Uterus (tissue), 3 donors: ENCODE measurements at regions not wholly inside any gene's neighbourhood (a gene's known extent, or its start where the extent isn't known, plus 50 kb on each side); places are given as distances from the start of the nearest gene placed in this dataset.

ENCODE experiments used
- DNase-seq, 2 donors: peaks; one replicate each; pipeline ENCODE4 v3.0.0-alpha.2; 2019 to 2020
- H3K27ac ChIP-seq, 2 donors: fragments of 200-600 bp; sonication (generic); 1 replicate in 1 of 2; 2 replicates in 1 of 2; pipeline ENCODE4 v1.5.1; 2016 to 2018
- H3K27me3 ChIP-seq, 2 donors: fragments of 200-600 bp; sonication (generic); one replicate each; pipeline ENCODE4 v1.5.1; 2018 to 2019; ENCODE audit warnings: control low read depth in 1 of 2
- H3K36me3 ChIP-seq, 2 donors: fragments of 200-600 bp; sonication (generic); one replicate each; pipeline ENCODE4 v1.5.1; 2019; ENCODE audit warnings: control low read depth in 1 of 2
- H3K4me1 ChIP-seq, 2 donors: fragments of 200-600 bp; sonication (generic); one replicate each; pipeline ENCODE4 v1.5.1; 2018 to 2019; ENCODE audit warnings: control low read depth in 1 of 2
- H3K4me3 ChIP-seq, 2 donors: fragments of 200-600 bp; sonication (generic); 1 replicate in 1 of 2; 2 replicates in 1 of 2; pipeline ENCODE4 v1.5.1; 2018 to 2019; ENCODE audit warnings: mild to moderate bottlenecking in 1 of 2
- H3K9me3 ChIP-seq, 2 donors: fragments of 200-600 bp; sonication (generic); one replicate each; pipeline ENCODE4 v1.5.1; 2019; ENCODE audit warnings: control low read depth in 1 of 2
- CTCF ChIP-seq, 4 experiments: fragments of 200-600 bp in 2 of 4; fragments of 450-650 bp in 2 of 4; sonication (generic) in 2 of 4; IDR thresholded peaks; one replicate each; pipeline ENCODE4 v1.5.1; 2016 to 2019; ENCODE audit warnings: antibody characterized with exemption in 4 of 4, mild to moderate bottlenecking in 2 of 4, moderate library complexity in 1 of 4
- POLR2A ChIP-seq, 2 donors: fragments of 450-650 bp; IDR thresholded peaks; one replicate each; pipeline ENCODE4 v1.6.1; 2016; ENCODE audit warnings: antibody characterized with exemption in 2 of 2, mild to moderate bottlenecking in 1 of 2, moderate library complexity in 1 of 2
- intact Hi-C: fragments of 100-400 bp; cut with DNase I; formaldehyde crosslinking; loops from one replicate; pipeline ENCODE4 v1.15.1; 2023; ENCODE audit warnings: low total_unique reads
- donor health status: DM: yes; HTN: yes; CAD: no.

GRCh38 chr2:100767224-100767653 is 52.7 kb upstream of the NPAS2 start:
- intact Hi-C loops = no loop called here
- no peaks in the 10 kb centered on the region for H3K4me1 ChIP-seq
- H3K4me3 ChIP-seq = no peak overlapping the region
- H3K36me3 ChIP-seq = no peaks in the 10 kb centered on the region
- H3K9me3 ChIP-seq = no peaks in the 10 kb centered on the region
- no peaks in the 10 kb centered on the region for H3K27me3 ChIP-seq
- TF ChIP-seq CTCF (IDR thresholded peaks at IDR 0.05) = no peak
- peak overlapping the region; percentile 32 to 41 for H3K27ac ChIP-seq
- DNase-seq = no peak

- H3K27me3 ChIP-seq = no peaks in the 10 kb centered on the region
- no peaks in the 10 kb centered on the region for H3K4me1 ChIP-seq
- H3K4me3 ChIP-seq = no peak overlapping the region
- no peak for TF ChIP-seq POLR2A (IDR thresholded peaks at IDR 0.05)
- TF ChIP-seq CTCF (IDR thresholded peaks at IDR 0.05) = no peak
- no peaks in the 10 kb centered on the region for H3K9me3 ChIP-seq
- no peaks in the 10 kb centered on the region for H3K36me3 ChIP-seq
- intact Hi-C loops = no loop called here
- H3K27ac ChIP-seq = peak overlapping the region; percentile 32 to 41
- DNase-seq = no peak
Observed at GRCh38 chr2:100767810-100768806, 51.8 kb upstream of the NPAS2 start.
